Skin epidermis (tissue), 12 donors: ENCODE measurements at regions not wholly inside any gene's neighbourhood (a gene's known extent, or its start where the extent isn't known, plus 50 kb on each side); places are given as distances from the start of the nearest gene placed in this dataset.
"Not testable (repeated sequence)": the region's sequence is repeated elsewhere in the genome, so short reads cannot be mapped to it uniquely, and the experiment has no call there.

Experiments used
- H3K27ac ChIP-seq, 21 experiments: fragments of 200-600 bp; sonication (generic) in 11 of 21; one replicate each; pipeline ENCODE4 v1.5.0; 2020; ENCODE audit warnings: mild to moderate bottlenecking in 3 of 21, inconsistent platforms in 2 of 21, moderate library complexity in 2 of 21
- H3K4me3 ChIP-seq, 7 experiments: fragments of 200-600 bp; sonication (generic) in 2 of 7; one replicate each; pipeline ENCODE4 v1.5.0; 2020; ENCODE audit warnings: inconsistent platforms in 2 of 7, mild to moderate bottlenecking in 2 of 7, moderate library complexity in 1 of 7

DNA sequence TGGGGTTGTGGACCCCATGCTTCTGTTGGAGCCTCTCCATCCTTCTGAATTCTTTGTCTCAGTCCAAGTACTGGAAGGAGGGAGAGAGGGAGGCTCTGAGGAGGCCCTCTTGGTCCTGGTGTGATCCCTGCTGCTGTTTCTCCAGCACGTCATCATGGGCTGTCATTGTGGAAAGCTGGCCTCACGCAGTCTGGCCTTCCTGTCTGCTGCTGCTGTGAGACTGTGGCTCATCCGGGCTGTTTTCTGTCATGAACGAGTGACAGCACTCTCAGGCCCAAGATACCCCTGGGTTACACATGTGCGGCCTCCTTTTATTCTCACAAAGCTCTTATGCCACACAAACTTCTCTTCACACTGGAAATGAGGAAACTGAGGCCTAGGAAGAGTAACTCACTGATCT lies 499.3 kb downstream of the CCDC171 start:
- no peak overlapping the region for H3K27ac ChIP-seq
- no peak overlapping the region for H3K4me3 ChIP-seq

GRCh38 chr9:16052757-16053530 lies 500.1 kb downstream of the CCDC171 start:
- no peak overlapping the region for H3K4me3 ChIP-seq
- H3K27ac ChIP-seq = no peak overlapping the region

- no peak overlapping the region for H3K4me3 ChIP-seq
- H3K27ac ChIP-seq = no peak overlapping the region
Observed at GRCh38 chr9:16057541-16057940, 504.7 kb downstream of the CCDC171 start.

GRCh38 chr9:16058131-16058549 lies 505.3 kb downstream of the CCDC171 start:
- no peak overlapping the region for H3K4me3 ChIP-seq
- H3K27ac ChIP-seq = no peak overlapping the region

GRCh38 chr9:16060436-16061129 lies 507.7 kb downstream of the CCDC171 start:
- no peak overlapping the region for H3K27ac ChIP-seq
- H3K4me3 ChIP-seq = no peak overlapping the region

DNA sequence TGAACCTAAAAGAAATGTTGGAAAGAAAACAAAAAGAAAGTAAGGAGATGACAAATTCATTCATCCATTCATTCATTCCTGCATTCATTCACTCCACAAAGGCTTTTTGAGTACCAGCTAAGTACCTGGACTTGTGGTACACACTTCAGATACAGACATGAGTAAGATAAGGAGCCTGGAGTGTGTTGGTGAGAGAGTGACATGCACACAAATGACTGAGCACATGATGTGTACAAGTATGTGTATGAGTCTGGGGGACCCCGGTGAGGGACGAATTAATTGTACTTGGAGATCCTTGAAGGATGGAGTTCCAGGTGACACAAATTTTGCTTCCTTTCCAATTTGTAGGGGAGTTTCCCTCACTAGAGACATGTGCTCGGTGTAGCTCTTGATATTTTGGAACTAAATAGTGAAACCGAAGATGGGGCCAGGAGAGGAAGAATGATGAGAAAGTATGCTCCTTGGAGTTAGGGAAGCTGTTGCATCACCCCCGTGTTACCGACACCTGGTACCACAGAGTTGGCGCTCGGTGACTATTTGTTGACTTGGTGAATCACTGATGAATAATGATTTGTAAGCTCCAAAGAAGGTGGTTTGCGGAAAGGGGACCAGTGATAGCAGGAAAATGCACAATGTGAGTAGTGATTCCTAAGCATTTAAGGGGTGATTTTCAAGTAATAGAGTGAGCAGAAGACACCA lies 509.8 kb downstream of the CCDC171 start:
- Histone ChIP-seq H3K27ac (no peak overlapping the region), H3K4me3 (no peak overlapping the region)

GRCh38 chr9:16063241-16063591 lies 510.4 kb downstream of the CCDC171 start:
- Histone ChIP-seq H3K4me3 (no peak overlapping the region), H3K27ac (no peak overlapping the region)

- no peak overlapping the region for H3K4me3 ChIP-seq
- H3K27ac ChIP-seq = no peak overlapping the region
Observed at GRCh38 chr9:16064771-16065170, 511.9 kb downstream of the CCDC171 start.

- not testable (repeated sequence) for H3K4me3 ChIP-seq, H3K27ac ChIP-seq
Observed at GRCh38 chr9:16066201-16066600, 513.4 kb downstream of the CCDC171 start.

DNA sequence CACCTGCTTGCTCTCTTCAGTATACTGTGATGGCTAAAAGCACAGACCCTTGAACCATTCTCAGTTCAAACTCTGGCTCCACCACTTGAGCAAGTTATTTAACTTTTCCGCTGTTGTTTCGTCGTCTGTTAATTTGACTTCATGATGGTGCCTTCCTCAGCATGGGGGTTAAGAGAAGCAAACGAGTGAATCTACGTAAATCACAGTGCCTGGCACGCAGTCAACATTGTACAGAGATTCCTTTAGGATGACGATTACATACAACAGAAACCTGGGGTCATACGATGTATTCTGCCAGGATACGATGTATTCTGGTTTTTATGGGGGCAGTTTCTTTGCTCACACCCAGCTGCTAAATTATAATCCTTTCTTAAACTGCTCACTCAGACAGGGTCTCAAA lies 515.6 kb downstream of the CCDC171 start:
- Histone ChIP-seq H3K4me3 (no peak overlapping the region), H3K27ac (no peak overlapping the region)

GRCh38 chr9:16069249-16069648 lies 516.4 kb downstream of the CCDC171 start:
- Histone ChIP-seq H3K27ac (no peak overlapping the region), H3K4me3 (no peak overlapping the region)

- H3K4me3 ChIP-seq = no peak overlapping the region
- no peak overlapping the region for H3K27ac ChIP-seq
Observed at GRCh38 chr9:16069671-16070454, 517.0 kb downstream of the CCDC171 start.

- no peak overlapping the region for H3K27ac ChIP-seq
Observed at GRCh38 chr9:16070455-16071145, 517.8 kb downstream of the CCDC171 start.

GRCh38 chr9:16071400-16071799 lies 518.6 kb downstream of the CCDC171 start:
- H3K4me3 ChIP-seq = no peak overlapping the region

More at GRCh38 chr9:16070455-16071145, 517.8 kb downstream of the CCDC171 start:
- no peak overlapping the region for H3K4me3 ChIP-seq

DNA sequence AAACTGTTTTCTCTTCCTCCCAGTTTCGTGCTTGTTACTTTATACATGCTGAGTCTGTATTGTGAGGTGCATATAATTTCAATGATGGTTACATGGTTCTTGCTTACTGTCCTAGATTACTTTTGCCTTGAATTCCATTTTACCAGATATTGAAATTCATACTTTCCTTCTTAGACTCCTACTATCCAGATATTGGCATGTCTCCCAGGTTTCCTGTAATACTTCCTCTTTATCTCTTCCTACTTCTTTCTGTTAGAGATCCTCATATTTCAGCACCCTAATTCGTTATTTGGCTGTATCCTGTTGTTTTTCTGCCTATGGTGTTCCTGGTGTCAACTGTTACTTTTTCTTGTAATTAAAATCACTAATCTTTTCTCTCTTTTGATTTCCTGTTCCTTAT lies 522.1 kb downstream of the CCDC171 start:
- Histone ChIP-seq H3K4me3 (no peak overlapping the region), H3K27ac (no peak overlapping the region)

More at GRCh38 chr9:16071400-16071799, 518.6 kb downstream of the CCDC171 start:
- no peak overlapping the region for H3K27ac ChIP-seq

DNA sequence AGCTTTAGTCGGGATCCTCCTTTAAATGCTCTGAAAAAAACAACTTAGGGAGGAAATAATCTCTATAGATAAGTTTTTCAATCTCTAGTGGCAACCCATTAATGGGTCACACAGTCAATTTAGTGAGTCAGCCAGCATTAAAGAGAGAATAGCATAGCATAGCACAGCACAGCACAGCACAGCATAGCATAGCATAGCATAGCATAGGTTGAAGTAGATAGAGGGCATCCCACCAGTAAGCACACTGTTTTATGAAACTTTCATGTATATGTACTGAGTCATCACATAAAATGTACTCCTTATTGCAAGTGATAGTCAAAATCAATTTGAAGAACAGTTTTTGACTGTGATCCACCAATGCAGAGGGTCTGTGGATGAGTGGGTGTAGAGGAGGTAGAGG lies 522.9 kb downstream of the CCDC171 start:
- H3K27ac ChIP-seq = no peak overlapping the region

DNA sequence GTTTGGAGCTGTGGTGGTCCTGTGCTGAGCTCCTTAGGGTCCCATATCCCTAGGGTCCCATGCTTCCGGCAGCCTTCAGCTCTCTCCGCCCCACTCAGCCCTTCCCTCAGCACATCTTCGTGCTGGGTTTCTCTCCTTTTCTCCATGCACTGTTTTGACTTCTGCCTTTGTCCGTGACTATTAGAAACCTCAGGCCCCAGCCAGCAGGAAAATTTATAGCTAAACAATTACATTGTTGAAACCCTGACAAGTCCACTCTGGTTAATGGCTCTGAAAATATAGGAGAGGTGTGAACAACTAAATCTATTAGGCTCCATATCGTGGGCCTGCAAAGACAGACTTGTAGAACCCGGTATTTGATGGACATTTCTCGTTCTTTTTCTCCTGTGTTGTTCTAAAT lies 523.7 kb downstream of the CCDC171 start:
- no peak overlapping the region for H3K27ac ChIP-seq
- H3K4me3 ChIP-seq = no peak overlapping the region

More for the DNA sequence above, 522.9 kb downstream of the CCDC171 start:
- H3K4me3 ChIP-seq = no peak overlapping the region

GRCh38 chr9:16082796-16083195 lies 530.0 kb downstream of the CCDC171 start:
- H3K4me3 ChIP-seq = no peak overlapping the region
- no peak overlapping the region for H3K27ac ChIP-seq

DNA sequence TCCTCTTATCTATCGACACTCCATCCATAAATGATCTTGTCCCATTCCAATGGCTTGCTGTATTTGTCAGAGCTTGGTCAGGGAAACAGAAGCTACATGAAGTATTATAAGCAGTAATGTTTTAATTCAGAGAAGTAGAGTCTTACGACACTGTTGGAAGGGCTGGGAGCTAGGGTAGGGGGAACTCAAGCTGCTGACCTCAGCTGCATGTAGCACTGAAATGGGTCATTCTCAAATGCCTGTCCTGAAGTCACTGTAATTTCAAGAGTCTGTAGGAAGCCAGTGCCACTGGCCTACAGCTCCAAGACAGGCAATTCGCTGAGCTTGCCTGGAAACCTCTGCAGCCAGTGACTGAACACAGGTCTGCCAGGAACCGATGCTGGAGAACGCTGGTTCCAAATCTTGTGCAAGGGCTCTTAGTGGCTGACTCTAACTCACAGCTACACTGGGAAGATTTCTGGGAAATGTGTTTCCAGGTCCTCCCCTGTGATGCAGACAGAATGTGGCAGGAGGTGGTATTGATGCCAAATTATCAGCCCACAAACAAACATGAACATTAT lies 532.4 kb downstream of the CCDC171 start:
- H3K4me3 ChIP-seq = no peak overlapping the region
- no peak overlapping the region for H3K27ac ChIP-seq
